ACHN (cell line): ENCODE measurements at regions not wholly inside any gene's neighbourhood (a gene's known extent, or its start where the extent isn't known, plus 50 kb on each side); places are given as distances from the start of the nearest gene placed in this dataset.
"Not testable (repeated sequence)": the region's sequence is repeated elsewhere in the genome, so short reads cannot be mapped to it uniquely, and the experiment has no call there.

Source experiments
- DNase-seq: peaks from one replicate; pipeline ENCODE4 v3.0.0-alpha.2; 2015
- in situ Hi-C: cut with HindIII; loops from 2 replicates; pipeline ENCODE4 v1.10.0; 2017; ENCODE audit warnings: low sequenced_read_pairs, low pct_ligation_motif_present, low pct_unique_long_range_greater_than_20kb

- no peak for DNase-seq
- in situ Hi-C loops = no loop called here
Measured at GRCh38 chrX:104513162-104513561, 52.8 kb upstream of the IL1RAPL2 start.

- DNase-seq = no peak
- in situ Hi-C loops = no loop called here
Measured at GRCh38 chrX:104510801-104511200, 55.2 kb upstream of the IL1RAPL2 start.

- DNase-seq = no peak
- in situ Hi-C loops = no loop called here
Measured at GRCh38 chrX:104502460-104502859, 63.5 kb upstream of the IL1RAPL2 start.

GRCh38 chrX:104488811-104489210 lies 77.2 kb upstream of the IL1RAPL2 start:
- in situ Hi-C loops = no loop called here
- DNase-seq = no peak

GRCh38 chrX:104486691-104487090 lies 79.3 kb upstream of the IL1RAPL2 start:
- in situ Hi-C loops = no loop called here
- DNase-seq = no peak

GRCh38 chrX:104482757-104483156 lies 83.2 kb upstream of the IL1RAPL2 start:
- DNase-seq = no peak
- in situ Hi-C loops = no loop called here

GRCh38 chrX:104469771-104470170 lies 96.2 kb upstream of the IL1RAPL2 start:
- no peak for DNase-seq
- in situ Hi-C loops = no loop called here

- no peak for DNase-seq
- in situ Hi-C loops = no loop called here
Measured at GRCh38 chrX:104459796-104460195, 106.2 kb upstream of the IL1RAPL2 start.

GRCh38 chrX:104457130-104457529 lies 108.9 kb upstream of the IL1RAPL2 start:
- DNase-seq, in situ Hi-C loops: not testable (repeated sequence)

- no peak for DNase-seq
- in situ Hi-C loops = no loop called here
Measured at GRCh38 chrX:104450316-104450715, 115.7 kb upstream of the IL1RAPL2 start.

- in situ Hi-C loops = no loop called here
- no peak for DNase-seq
Measured at GRCh38 chrX:104445591-104445990, 120.4 kb upstream of the IL1RAPL2 start.

GRCh38 chrX:104435249-104435648 lies 130.8 kb upstream of the IL1RAPL2 start:
- in situ Hi-C loops = no loop called here
- no peak for DNase-seq

GRCh38 chrX:104432321-104432720 lies 133.7 kb upstream of the IL1RAPL2 start:
- in situ Hi-C loops = no loop called here
- no peak for DNase-seq

GRCh38 chrX:104430742-104431119 lies 135.3 kb upstream of the IL1RAPL2 start:
- DNase-seq = no peak
- in situ Hi-C loops = no loop called here

GRCh38 chrX:104430072-104430741 lies 135.8 kb upstream of the IL1RAPL2 start:
- in situ Hi-C loops = no loop called here
- DNase-seq = no peak

- no peak for DNase-seq
- in situ Hi-C loops = no loop called here
Measured at GRCh38 chrX:104428231-104428630, 137.8 kb upstream of the IL1RAPL2 start.

GRCh38 chrX:104427693-104428092 lies 138.3 kb upstream of the IL1RAPL2 start:
- no peak for DNase-seq
- in situ Hi-C loops = no loop called here

- DNase-seq = no peak
- in situ Hi-C loops = no loop called here
Measured at GRCh38 chrX:104427073-104427472, 138.9 kb upstream of the IL1RAPL2 start.

- in situ Hi-C loops = no loop called here
- no peak for DNase-seq
Measured at GRCh38 chrX:104420907-104421306, 145.1 kb upstream of the IL1RAPL2 start.

- in situ Hi-C loops = no loop called here
- DNase-seq = no peak
Measured at GRCh38 chrX:104419926-104420325, 146.1 kb upstream of the IL1RAPL2 start.

GRCh38 chrX:104419211-104419610 lies 146.8 kb upstream of the IL1RAPL2 start:
- in situ Hi-C loops = no loop called here
- no peak for DNase-seq
